OCI-LY3 (cell line): ENCODE measurements at regions not wholly inside any gene's neighbourhood (a gene's known extent, or its start where the extent isn't known, plus 50 kb on each side); places are given as distances from the start of the nearest gene placed in this dataset.

Experiments used
- H2AFZ ChIP-seq: fragments of 200-600, 300-600 bp; shearing (Covaris generic); 2 replicates; pipeline ENCODE4 v1.6.0; 2014; ENCODE audit warnings: antibody characterized with exemption, low read depth, low read length
- H3K27ac ChIP-seq: fragments of 200-600, 300-600 bp; sonication (generic); 2 replicates; pipeline ENCODE4 v1.5.1; 2014; ENCODE audit warnings: mild to moderate bottlenecking, low read length, moderate library complexity, mixed read lengths
- H3K27me3 ChIP-seq: fragments of 200-600, 300-600 bp; sonication (generic); 2 replicates; pipeline ENCODE4 v1.6.1; 2014; ENCODE audit warnings: low read depth, low read length, mixed read lengths
- H3K36me3 ChIP-seq: fragments of 200-600, 300-600 bp; sonication (generic); replicated peaks from 2 replicates; pipeline ENCODE3; 2014; ENCODE audit warnings: low read depth, low read length, mixed read lengths
- H3K4me1 ChIP-seq: fragments of 300-600, 200-600 bp; sonication (generic); 2 replicates; pipeline ENCODE4 v1.6.1; 2014; ENCODE audit warnings: low read length, mixed read lengths
- H3K4me2 ChIP-seq: fragments of 200-600, 300-600 bp; sonication (generic); 2 replicates; pipeline ENCODE4 v1.6.1; 2014; ENCODE audit warnings: low read length, mixed read lengths
- H3K4me3 ChIP-seq: fragments of 300-600, 200-600 bp; sonication (generic); 2 replicates; pipeline ENCODE4 v1.5.1; 2014; ENCODE audit warnings: antibody characterized with exemption, mild to moderate bottlenecking, low read length, moderate library complexity
- H3K79me2 ChIP-seq: fragments of 300-600, 200-600 bp; shearing (Covaris generic); 2 replicates; pipeline ENCODE4 v1.6.1; 2014; ENCODE audit warnings: mild to moderate bottlenecking, low read length, mixed read lengths
- H3K9ac ChIP-seq: fragments of 300-600, 200-600 bp; shearing (Covaris generic); 2 replicates; pipeline ENCODE4 v1.6.0; 2014; ENCODE audit warnings: mild to moderate bottlenecking, low read length, moderate library complexity
- H3K9me3 ChIP-seq: fragments of 200-600, 300-600 bp; shearing (Covaris generic); 2 replicates; pipeline ENCODE4 v1.6.1; 2014; ENCODE audit warnings: low read length, mixed read lengths; ENCODE audit not compliant: insufficient read depth
- H4K20me1 ChIP-seq: fragments of 200-600, 300-600 bp; sonication (generic); 2 replicates; pipeline ENCODE4 v1.6.1; 2016; ENCODE audit warnings: low read length, mixed read lengths; ENCODE audit not compliant: insufficient read depth
- EZH2phosphoT487 ChIP-seq: fragments of 200-600 bp; shearing (Covaris generic); IDR thresholded peaks from 2 replicates; pipeline ENCODE4 v1.6.1; 2018; ENCODE audit warnings: antibody characterized with exemption, mixed run types, low read depth
- TF ChIP-seq, protein P1 (sequence below): fragments of 200-600, 300-600 bp; sonication (generic); IDR thresholded peaks from 2 replicates; pipeline ENCODE4 v1.5.1; 2014; ENCODE audit warnings: antibody characterized with exemption, low read length, low read depth

DNA sequence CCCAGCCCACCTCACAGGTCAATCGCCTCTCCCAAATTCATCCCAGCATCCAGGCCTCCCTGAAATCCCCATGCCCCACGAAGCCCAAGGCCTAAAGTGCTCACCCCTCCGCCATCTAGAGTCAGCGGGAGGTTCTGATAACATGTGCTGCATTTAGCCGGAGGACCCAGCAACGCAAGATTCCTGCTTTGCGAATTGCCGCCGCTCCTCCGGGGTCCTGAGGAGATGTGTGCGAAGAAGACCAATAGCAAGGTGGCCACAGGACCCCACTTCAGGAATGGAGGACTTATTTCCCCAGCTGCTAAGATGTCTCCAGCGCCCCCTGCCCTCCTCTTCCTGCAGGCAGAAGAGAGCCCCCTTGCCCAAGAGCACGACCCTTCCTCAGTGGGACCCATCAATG, 120.8 kb upstream of the GLI2 start:
- Histone ChIP-seq H3K9ac (no peak overlapping the region), H3K4me2 (no peak overlapping the region), H3K36me3 (no peaks in the 10 kb centered on the region), H3K4me1 (no peaks in the 10 kb centered on the region), H3K27ac (no peak overlapping the region), H3K79me2 (no peaks in the 10 kb centered on the region), H3K27me3 (peaks cover 24% of the 10 kb centered on the region), H3K9me3 (no peaks in the 10 kb centered on the region), H4K20me1 (no peaks in the 10 kb centered on the region), H2AFZ (no peak overlapping the region), H3K4me3 (no peak overlapping the region)
- TF ChIP-seq, protein P1, sequence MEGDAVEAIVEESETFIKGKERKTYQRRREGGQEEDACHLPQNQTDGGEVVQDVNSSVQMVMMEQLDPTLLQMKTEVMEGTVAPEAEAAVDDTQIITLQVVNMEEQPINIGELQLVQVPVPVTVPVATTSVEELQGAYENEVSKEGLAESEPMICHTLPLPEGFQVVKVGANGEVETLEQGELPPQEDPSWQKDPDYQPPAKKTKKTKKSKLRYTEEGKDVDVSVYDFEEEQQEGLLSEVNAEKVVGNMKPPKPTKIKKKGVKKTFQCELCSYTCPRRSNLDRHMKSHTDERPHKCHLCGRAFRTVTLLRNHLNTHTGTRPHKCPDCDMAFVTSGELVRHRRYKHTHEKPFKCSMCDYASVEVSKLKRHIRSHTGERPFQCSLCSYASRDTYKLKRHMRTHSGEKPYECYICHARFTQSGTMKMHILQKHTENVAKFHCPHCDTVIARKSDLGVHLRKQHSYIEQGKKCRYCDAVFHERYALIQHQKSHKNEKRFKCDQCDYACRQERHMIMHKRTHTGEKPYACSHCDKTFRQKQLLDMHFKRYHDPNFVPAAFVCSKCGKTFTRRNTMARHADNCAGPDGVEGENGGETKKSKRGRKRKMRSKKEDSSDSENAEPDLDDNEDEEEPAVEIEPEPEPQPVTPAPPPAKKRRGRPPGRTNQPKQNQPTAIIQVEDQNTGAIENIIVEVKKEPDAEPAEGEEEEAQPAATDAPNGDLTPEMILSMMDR: no peak
- TF ChIP-seq EZH2phosphoT487: no peak

DNA sequence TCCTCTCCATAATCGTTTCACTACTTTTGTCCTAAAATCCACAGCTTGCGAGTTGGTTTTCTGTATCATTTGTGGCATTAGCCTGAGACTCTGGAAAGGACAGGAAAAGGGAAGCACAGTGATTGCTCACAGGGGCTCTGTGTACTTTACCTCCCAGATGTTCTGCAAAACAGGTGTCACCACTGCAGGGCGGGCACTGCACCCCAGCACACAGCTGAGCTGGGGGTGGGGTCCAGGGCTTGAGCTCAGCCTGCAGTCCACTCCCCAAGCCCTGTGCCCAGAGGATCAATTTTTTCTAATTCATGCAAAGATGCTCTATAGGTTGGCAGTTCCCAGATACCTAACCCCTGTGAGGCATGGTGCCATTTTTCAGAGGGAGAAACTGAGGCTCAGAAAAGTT, 119.4 kb upstream of the GLI2 start:
- no peak for TF ChIP-seq EZH2phosphoT487
- TF ChIP-seq, protein P1: no peak

DNA sequence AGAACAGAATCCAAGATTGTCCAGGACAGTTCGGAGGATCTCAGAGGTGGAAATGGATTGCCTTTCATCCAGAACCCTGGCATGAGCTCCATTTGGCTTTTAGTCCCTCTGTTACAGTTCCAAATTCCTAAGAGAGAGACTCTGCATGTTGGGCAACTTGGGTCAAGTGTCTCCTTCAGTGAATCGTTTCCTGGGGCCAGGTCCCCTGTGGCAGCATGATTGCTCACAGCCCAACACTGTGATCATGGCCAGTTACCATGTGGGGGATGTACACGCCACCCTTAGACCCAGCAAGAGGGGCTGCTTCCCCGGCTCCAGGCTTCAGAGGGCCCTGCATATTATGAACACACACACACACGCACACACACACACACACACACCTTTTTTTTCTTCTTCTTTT, 118.6 kb upstream of the GLI2 start:
- no peak overlapping the region for H3K4me2 ChIP-seq
- H3K27ac ChIP-seq: no peak overlapping the region
- TF ChIP-seq, protein P1: no peak
- TF ChIP-seq EZH2phosphoT487: no peak
- no peak overlapping the region for H3K9ac ChIP-seq
- no peaks in the 10 kb centered on the region for H3K4me1 ChIP-seq
- H3K9me3 ChIP-seq: no peaks in the 10 kb centered on the region
- no peak overlapping the region for H2AFZ ChIP-seq
- peaks cover 9% of the 10 kb centered on the region; the same call in 1 of the 2 replicates for H3K27me3 ChIP-seq
- no peaks in the 10 kb centered on the region for H4K20me1 ChIP-seq
- no peaks in the 10 kb centered on the region for H3K36me3 ChIP-seq
- no peaks in the 10 kb centered on the region for H3K79me2 ChIP-seq
- H3K4me3 ChIP-seq: no peak overlapping the region

More for the DNA sequence above, 119.4 kb upstream of the GLI2 start:
- Histone ChIP-seq H3K9ac (no peak overlapping the region), H3K9me3 (no peaks in the 10 kb centered on the region), H3K4me1 (no peaks in the 10 kb centered on the region), H3K79me2 (no peaks in the 10 kb centered on the region), H3K36me3 (no peaks in the 10 kb centered on the region), H2AFZ (no peak overlapping the region), H3K4me3 (no peak overlapping the region), H3K27ac (no peak overlapping the region), H3K27me3 (peaks cover 16% of the 10 kb centered on the region), H4K20me1 (no peaks in the 10 kb centered on the region), H3K4me2 (no peak overlapping the region)

DNA sequence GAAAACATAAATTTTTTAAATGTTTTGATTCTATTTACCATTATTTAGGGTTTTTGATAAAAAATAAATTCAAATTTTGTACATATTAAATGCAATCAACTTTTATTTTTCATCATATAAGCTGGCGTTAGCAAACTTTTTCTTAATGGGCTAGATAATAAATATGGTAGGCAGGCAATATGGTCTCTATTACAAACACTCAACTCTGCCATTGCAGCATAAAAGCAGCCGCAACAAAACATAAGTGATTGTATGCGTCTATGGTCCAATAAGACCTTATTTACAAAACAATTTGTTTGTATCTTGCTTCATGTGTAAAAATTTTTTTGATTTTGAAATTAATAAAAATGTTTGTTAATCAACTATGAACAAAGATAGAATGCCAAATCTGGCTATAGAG, 116.8 kb upstream of the GLI2 start:
- Histone ChIP-seq H3K4me1 (no peaks in the 10 kb centered on the region), H3K27me3 (peaks cover 4% of the 10 kb centered on the region; the same call in 1 of the 2 replicates), H3K4me2 (no peak overlapping the region), H3K27ac (no peak overlapping the region), H2AFZ (no peak overlapping the region), H3K9me3 (no peaks in the 10 kb centered on the region), H3K79me2 (no peaks in the 10 kb centered on the region), H3K9ac (no peak overlapping the region), H3K4me3 (no peak overlapping the region), H3K36me3 (no peaks in the 10 kb centered on the region), H4K20me1 (no peaks in the 10 kb centered on the region)
- TF ChIP-seq EZH2phosphoT487: no peak
- TF ChIP-seq, protein P1: no peak
